ENCODE measurements at regions not wholly inside any gene's neighbourhood (a gene's known extent, or its start where the extent isn't known, plus 50 kb on each side); places are given as distances from the start of the nearest gene placed in this dataset.

- Histone ChIP-seq H3K79me2 (ENCODE audit: control insufficient read depth, insufficient read depth, low read length) (no peaks in the 10 kb centered on the region), H3K9ac (ENCODE audit: insufficient read depth, low read length) (no peak overlapping the region), H3K27ac (ENCODE audit: insufficient read depth, low read length) (no peak overlapping the region), H3K4me2 (ENCODE audit: extremely low read depth, insufficient read depth, low read length) (no peak overlapping the region), H2AFZ (ENCODE audit: low read length) (no peak overlapping the region), H3K27me3 (ENCODE audit: control insufficient read depth, insufficient read depth, low read length) (no peaks in the 10 kb centered on the region), H4K20me1 (ENCODE audit: control insufficient read depth, extremely low read depth, insufficient read depth, low read length) (no peaks in the 10 kb centered on the region), H3K4me3 (replicated peaks in 1 of 4; ENCODE audit: control extremely low read depth in 1 of 4, insufficient read depth in 1 of 4, low read depth in 3 of 4, low read length in 4 of 4) (no peak overlapping the region), H3K36me3 (ENCODE audit: control insufficient read depth, insufficient read depth, low read length) (no peaks in the 10 kb centered on the region), H3K9me3 (ENCODE audit: control insufficient read depth, insufficient read depth, low read depth, low read length) (no peaks in the 10 kb centered on the region), H3K4me1 (ENCODE audit: control insufficient read depth, extremely low read depth, insufficient read depth, low read length) (no peaks in the 10 kb centered on the region)
- no peak for TF ChIP-seq EZH2 (IDR thresholded peaks at IDR 0.05; ENCODE audit: low read length, missing control alignments)
- TF ChIP-seq CTCF (conservative IDR thresholded peaks at IDR 0.05 in 1 of 2, IDR thresholded peaks at IDR 0.05 in 1 of 2; ENCODE audit: low read depth in 1 of 2, low read length in 2 of 2), result no peak
- no peak for DNase-seq (ENCODE audit: low read depth in 2 of 2)
These were observed 144.0 kb upstream of the CDH6 start for GRCh38 chr5:31049461-31049860.

- no peaks in the 10 kb centered on the region for H3K79me2 ChIP-seq (ENCODE audit: control insufficient read depth, insufficient read depth, low read length)
- TF ChIP-seq EZH2 (IDR thresholded peaks at IDR 0.05; ENCODE audit: low read length, missing control alignments), result no peak
- TF ChIP-seq CTCF (conservative IDR thresholded peaks at IDR 0.05 in 1 of 2, IDR thresholded peaks at IDR 0.05 in 1 of 2; ENCODE audit: low read depth in 1 of 2, low read length in 2 of 2), result no peak
- no peaks in the 10 kb centered on the region for H3K4me1 ChIP-seq (ENCODE audit: control insufficient read depth, extremely low read depth, insufficient read depth, low read length)
- H3K4me3 ChIP-seq (replicated peaks in 1 of 4; ENCODE audit: control extremely low read depth in 1 of 4, insufficient read depth in 1 of 4, low read depth in 3 of 4, low read length in 4 of 4), result no peak overlapping the region
- no peaks in the 10 kb centered on the region for H4K20me1 ChIP-seq (ENCODE audit: control insufficient read depth, extremely low read depth, insufficient read depth, low read length)
- H3K4me2 ChIP-seq (ENCODE audit: extremely low read depth, insufficient read depth, low read length), result no peak overlapping the region
- H3K9ac ChIP-seq (ENCODE audit: insufficient read depth, low read length), result no peak overlapping the region
- no peak overlapping the region for H3K27ac ChIP-seq (ENCODE audit: insufficient read depth, low read length)
- no peak for DNase-seq (ENCODE audit: low read depth in 2 of 2)
- no peaks in the 10 kb centered on the region for H3K9me3 ChIP-seq (ENCODE audit: control insufficient read depth, insufficient read depth, low read depth, low read length)
- no peaks in the 10 kb centered on the region for H3K27me3 ChIP-seq (ENCODE audit: control insufficient read depth, insufficient read depth, low read length)
- H3K36me3 ChIP-seq (ENCODE audit: control insufficient read depth, insufficient read depth, low read length), result no peaks in the 10 kb centered on the region
- H2AFZ ChIP-seq (ENCODE audit: low read length), result no peak overlapping the region
These were observed 144.9 kb upstream of the CDH6 start for GRCh38 chr5:31048282-31049270.

- H3K4me3 ChIP-seq (replicated peaks in 1 of 4; ENCODE audit: control extremely low read depth in 1 of 4, insufficient read depth in 1 of 4, low read depth in 3 of 4, low read length in 4 of 4), result no peak overlapping the region
These were observed 145.9 kb upstream of the CDH6 start for GRCh38 chr5:31047621-31048020.

More at GRCh38 chr5:31047621-31048020, 145.9 kb upstream of the CDH6 start:
- no peaks in the 10 kb centered on the region for H3K9me3 ChIP-seq (ENCODE audit: control insufficient read depth, insufficient read depth, low read depth, low read length)
- H3K79me2 ChIP-seq (ENCODE audit: control insufficient read depth, insufficient read depth, low read length), result no peaks in the 10 kb centered on the region
- H3K4me1 ChIP-seq (ENCODE audit: control insufficient read depth, extremely low read depth, insufficient read depth, low read length), result no peaks in the 10 kb centered on the region
- H3K27me3 ChIP-seq (ENCODE audit: control insufficient read depth, insufficient read depth, low read length), result no peaks in the 10 kb centered on the region
- H3K9ac ChIP-seq (ENCODE audit: insufficient read depth, low read length), result no peak overlapping the region
- no peak for TF ChIP-seq EZH2 (IDR thresholded peaks at IDR 0.05; ENCODE audit: low read length, missing control alignments)
- TF ChIP-seq CTCF (conservative IDR thresholded peaks at IDR 0.05 in 1 of 2, IDR thresholded peaks at IDR 0.05 in 1 of 2; ENCODE audit: low read depth in 1 of 2, low read length in 2 of 2), result no peak
- no peak for DNase-seq (ENCODE audit: low read depth in 2 of 2)
- H4K20me1 ChIP-seq (ENCODE audit: control insufficient read depth, extremely low read depth, insufficient read depth, low read length), result no peaks in the 10 kb centered on the region
- no peak overlapping the region for H2AFZ ChIP-seq (ENCODE audit: low read length)
- no peak overlapping the region for H3K27ac ChIP-seq (ENCODE audit: insufficient read depth, low read length)
- H3K4me2 ChIP-seq (ENCODE audit: extremely low read depth, insufficient read depth, low read length), result no peak overlapping the region
- no peaks in the 10 kb centered on the region for H3K36me3 ChIP-seq (ENCODE audit: control insufficient read depth, insufficient read depth, low read length)

Data from fibroblast of lung (primary cell).